ENCODE measurements at regions not wholly inside any gene's neighbourhood (a gene's known extent, or its start where the extent isn't known, plus 50 kb on each side); places are given as distances from the start of the nearest gene placed in this dataset.

DNA sequence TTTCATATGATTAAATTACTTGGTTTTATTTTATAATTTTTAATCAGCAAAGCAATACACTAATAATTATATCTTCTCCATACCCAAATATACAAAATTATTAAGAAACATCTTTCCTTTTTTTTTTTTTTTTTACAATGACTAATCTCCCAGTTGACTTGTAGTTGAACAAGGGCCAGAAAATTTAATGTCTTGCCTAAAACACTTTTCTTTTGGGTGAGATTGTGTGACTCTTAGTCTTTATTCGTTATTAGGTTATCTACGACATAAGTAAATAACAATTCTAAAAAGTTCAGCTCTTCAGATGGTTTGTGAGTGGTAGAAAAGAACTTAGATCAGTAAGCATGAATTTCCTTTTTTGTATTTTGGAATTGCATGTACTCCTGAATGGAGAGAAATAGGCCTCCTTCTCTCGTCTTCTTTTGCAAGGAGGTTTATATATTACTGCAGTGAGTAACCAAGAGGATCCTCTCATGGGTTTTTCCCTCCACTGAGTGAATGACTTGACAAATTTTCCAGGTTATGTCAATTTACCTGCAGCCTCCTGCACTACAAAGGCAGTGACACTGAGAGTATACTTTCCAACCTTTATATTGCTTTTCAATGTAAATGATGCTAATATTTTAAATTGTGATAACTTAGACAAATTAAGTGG, 364.5 kb upstream of the CITED2 start:
- Histone ChIP-seq H3F3A (ENCODE audit: insufficient read depth) (no peaks in the 10 kb centered on the region), H3K27ac (ENCODE audit: low read depth, low read length) (no peak overlapping the region), H3K79me2 (ENCODE audit: insufficient read depth, low read length) (no peaks in the 10 kb centered on the region)

DNA sequence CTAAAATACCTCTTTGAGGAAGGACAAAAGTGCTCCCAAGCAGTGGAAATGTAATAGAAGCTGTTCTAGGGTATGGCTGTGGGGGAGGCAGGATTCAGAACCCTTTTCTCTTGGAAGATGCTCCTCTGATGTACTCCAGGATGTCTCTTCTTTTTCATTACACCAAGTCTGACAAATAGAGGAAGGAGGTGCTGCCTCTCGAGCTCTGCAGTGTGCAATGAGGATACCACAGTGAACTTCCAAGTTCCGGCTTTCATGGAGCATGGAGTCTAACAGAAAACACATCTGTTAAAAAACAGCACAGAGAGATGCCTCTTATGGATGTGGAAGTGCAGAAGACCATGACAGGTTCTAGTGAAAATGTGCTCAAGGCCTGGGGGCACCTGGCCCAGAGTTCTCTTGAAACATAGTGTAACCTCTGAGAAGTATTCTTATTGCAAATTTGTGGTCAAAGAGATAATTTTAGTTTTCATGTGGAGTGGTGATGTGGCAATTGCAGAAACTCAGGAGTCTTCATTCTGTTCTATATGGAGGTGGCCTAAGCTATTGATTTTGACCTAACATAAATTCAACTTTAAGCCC, 362.0 kb upstream of the CITED2 start:
- no peaks in the 10 kb centered on the region for H4K20me1 ChIP-seq (ENCODE audit: low read depth, low read length)
- H3K4me2 ChIP-seq (ENCODE audit: low read depth, low read length, poor library complexity, severe bottlenecking): no peak overlapping the region
- no peaks in the 10 kb centered on the region for H3K27me3 ChIP-seq (ENCODE audit: low read length)
- H3K79me2 ChIP-seq (ENCODE audit: insufficient read depth, low read length): no peaks in the 10 kb centered on the region
- no peak for TF ChIP-seq EZH2phosphoT487 (conservative IDR thresholded peaks at IDR 0.05; ENCODE audit: low read length)
- TF ChIP-seq, protein P1, sequence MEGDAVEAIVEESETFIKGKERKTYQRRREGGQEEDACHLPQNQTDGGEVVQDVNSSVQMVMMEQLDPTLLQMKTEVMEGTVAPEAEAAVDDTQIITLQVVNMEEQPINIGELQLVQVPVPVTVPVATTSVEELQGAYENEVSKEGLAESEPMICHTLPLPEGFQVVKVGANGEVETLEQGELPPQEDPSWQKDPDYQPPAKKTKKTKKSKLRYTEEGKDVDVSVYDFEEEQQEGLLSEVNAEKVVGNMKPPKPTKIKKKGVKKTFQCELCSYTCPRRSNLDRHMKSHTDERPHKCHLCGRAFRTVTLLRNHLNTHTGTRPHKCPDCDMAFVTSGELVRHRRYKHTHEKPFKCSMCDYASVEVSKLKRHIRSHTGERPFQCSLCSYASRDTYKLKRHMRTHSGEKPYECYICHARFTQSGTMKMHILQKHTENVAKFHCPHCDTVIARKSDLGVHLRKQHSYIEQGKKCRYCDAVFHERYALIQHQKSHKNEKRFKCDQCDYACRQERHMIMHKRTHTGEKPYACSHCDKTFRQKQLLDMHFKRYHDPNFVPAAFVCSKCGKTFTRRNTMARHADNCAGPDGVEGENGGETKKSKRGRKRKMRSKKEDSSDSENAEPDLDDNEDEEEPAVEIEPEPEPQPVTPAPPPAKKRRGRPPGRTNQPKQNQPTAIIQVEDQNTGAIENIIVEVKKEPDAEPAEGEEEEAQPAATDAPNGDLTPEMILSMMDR (IDR thresholded peaks at IDR 0.05; ENCODE audit: insufficient read depth, low read length, poor library complexity, severe bottlenecking): no peak
- H2AFZ ChIP-seq (ENCODE audit: low read depth, low read length, severe bottlenecking): no peak overlapping the region
- H3K36me3 ChIP-seq (ENCODE audit: low read length): no peaks in the 10 kb centered on the region
- no peaks in the 10 kb centered on the region for H3K9me3 ChIP-seq (ENCODE audit: insufficient read depth, low read length)
- H3K4me3 ChIP-seq (ENCODE audit: insufficient read depth, low read length, poor library complexity, severe bottlenecking): no peak overlapping the region
- H3K27ac ChIP-seq (ENCODE audit: low read depth, low read length): no peak overlapping the region
- no peak overlapping the region for H3K9ac ChIP-seq (ENCODE audit: low read length)
- no peaks in the 10 kb centered on the region for H3F3A ChIP-seq (ENCODE audit: insufficient read depth)
- no peaks in the 10 kb centered on the region for H3K9me2 ChIP-seq (replicated peaks; ENCODE audit: insufficient read depth, low read length)

More for the DNA sequence above, 364.5 kb upstream of the CITED2 start:
- no peak overlapping the region for H3K4me3 ChIP-seq (ENCODE audit: insufficient read depth, low read length, poor library complexity, severe bottlenecking)
- no peaks in the 10 kb centered on the region for H3K9me2 ChIP-seq (replicated peaks; ENCODE audit: insufficient read depth, low read length)
- no peaks in the 10 kb centered on the region for H3K36me3 ChIP-seq (ENCODE audit: low read length)
- H3K9ac ChIP-seq (ENCODE audit: low read length): no peak overlapping the region
- H3K9me3 ChIP-seq (ENCODE audit: insufficient read depth, low read length): no peaks in the 10 kb centered on the region
- H2AFZ ChIP-seq (ENCODE audit: low read depth, low read length, severe bottlenecking): no peak overlapping the region
- TF ChIP-seq, protein P1 (IDR thresholded peaks at IDR 0.05; ENCODE audit: insufficient read depth, low read length, poor library complexity, severe bottlenecking): no peak
- TF ChIP-seq EZH2phosphoT487 (conservative IDR thresholded peaks at IDR 0.05; ENCODE audit: low read length): no peak
- no peaks in the 10 kb centered on the region for H3K27me3 ChIP-seq (ENCODE audit: low read length)
- H3K4me2 ChIP-seq (ENCODE audit: low read depth, low read length, poor library complexity, severe bottlenecking): no peak overlapping the region
- H4K20me1 ChIP-seq (ENCODE audit: low read depth, low read length): no peaks in the 10 kb centered on the region

DNA sequence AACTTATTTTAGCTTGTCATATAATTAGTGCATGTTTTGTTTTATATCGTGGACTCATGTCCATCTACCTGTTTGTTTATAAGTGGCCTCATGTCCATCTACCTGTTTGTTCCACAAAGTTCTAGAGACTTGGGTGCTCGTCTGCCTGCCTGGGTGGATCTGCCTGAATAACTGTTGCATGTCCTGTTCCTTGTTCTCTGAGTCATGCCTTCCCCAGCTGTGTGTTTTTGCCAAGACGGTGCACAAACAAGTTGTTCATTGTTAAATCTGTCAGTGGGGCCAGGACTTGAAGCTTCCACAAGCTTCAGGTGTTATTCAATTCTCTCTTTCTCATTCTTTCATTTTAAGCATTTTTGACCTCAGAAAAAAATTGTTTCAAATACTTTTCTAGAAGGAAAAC, 358.0 kb upstream of the CITED2 start:
- Histone ChIP-seq H3K9ac (ENCODE audit: low read length) (no peak overlapping the region), H3K4me3 (ENCODE audit: insufficient read depth, low read length, poor library complexity, severe bottlenecking) (no peak overlapping the region), H2AFZ (ENCODE audit: low read depth, low read length, severe bottlenecking) (no peak overlapping the region), H3K79me2 (ENCODE audit: insufficient read depth, low read length) (no peaks in the 10 kb centered on the region), H3F3A (ENCODE audit: insufficient read depth) (no peaks in the 10 kb centered on the region), H3K27ac (ENCODE audit: low read depth, low read length) (no peak overlapping the region), H3K27me3 (ENCODE audit: low read length) (no peaks in the 10 kb centered on the region), H3K9me2 (replicated peaks; ENCODE audit: insufficient read depth, low read length) (no peaks in the 10 kb centered on the region), H3K9me3 (ENCODE audit: insufficient read depth, low read length) (no peaks in the 10 kb centered on the region), H4K20me1 (ENCODE audit: low read depth, low read length) (no peaks in the 10 kb centered on the region), H3K36me3 (ENCODE audit: low read length) (no peaks in the 10 kb centered on the region), H3K4me2 (ENCODE audit: low read depth, low read length, poor library complexity, severe bottlenecking) (no peak overlapping the region)
- TF ChIP-seq, protein P1 (IDR thresholded peaks at IDR 0.05; ENCODE audit: insufficient read depth, low read length, poor library complexity, severe bottlenecking): no peak
